ENCODE measurements at regions not wholly inside any gene's neighbourhood (a gene's known extent, or its start where the extent isn't known, plus 50 kb on each side); places are given as distances from the start of the nearest gene placed in this dataset.

GRCh38 chr4:173769568-173769967 lies 239.5 kb upstream of the HAND2 start:
- no peak overlapping the region for H3K27ac ChIP-seq (ENCODE audit: low read depth, low read length)
- RAD21 ChIA-PET (ENCODE audit: low non-redundant PET in 1 of 2, low total read pairs in 2 of 2, uncharacterized antibody in 2 of 2, unreplicated experiment in 2 of 2): no interaction called here
- no peaks in the 10 kb centered on the region for H3K9me2 ChIP-seq (ENCODE audit: insufficient read depth)
- H3K9me3 ChIP-seq (ENCODE audit: control insufficient read depth in 1 of 2, insufficient read depth in 1 of 2, low read depth in 1 of 2, low read length in 2 of 2): no peaks in the 10 kb centered on the region
- no peak overlapping the region for H3K4me3 ChIP-seq (replicated peaks in 1 of 2; ENCODE audit: low read depth in 1 of 2, low read length in 2 of 2)
- POLR2A ChIA-PET: no interaction called here
- no peaks in the 10 kb centered on the region for H3K4me1 ChIP-seq (ENCODE audit: control insufficient read depth in 1 of 2, insufficient read depth in 2 of 2, low read length in 2 of 2)
- no TSS peak for BruUV-seq (replicated peaks)
- TF ChIP-seq TCF7L2 (IDR thresholded peaks at IDR 0.05; ENCODE audit: borderline replicate concordance, extremely low read depth, insufficient read depth, insufficient read length): no peak
- TF ChIP-seq SRF (IDR thresholded peaks at IDR 0.05; ENCODE audit: low read depth): no peak
- no peak for TF ChIP-seq POLR2AphosphoS5 (IDR thresholded peaks at IDR 0.05; ENCODE audit: low read depth, low read length)
- TF ChIP-seq EZH2phosphoT487 (IDR thresholded peaks at IDR 0.05; ENCODE audit: borderline replicate concordance): no peak
- no peak for TF ChIP-seq SIN3A (IDR thresholded peaks at IDR 0.05; ENCODE audit: low read depth)
- TF ChIP-seq ATF3 (IDR thresholded peaks at IDR 0.05): no peak
- no peak for TF ChIP-seq FOSL1 (IDR thresholded peaks at IDR 0.05; ENCODE audit: low read depth)
- no peak for TF ChIP-seq MAX (IDR thresholded peaks at IDR 0.05)
- no peak for TF ChIP-seq ZBTB33 (IDR thresholded peaks at IDR 0.05; ENCODE audit: extremely low read depth, insufficient replicate concordance, low read length)
- no peak for TF ChIP-seq RAD21 (IDR thresholded peaks at IDR 0.05; ENCODE audit: low read depth)
- H4K20me1 ChIP-seq (ENCODE audit: insufficient read depth): no peaks in the 10 kb centered on the region
- no peak overlapping the region for H3K9ac ChIP-seq (ENCODE audit: low read length)
- CTCF ChIA-PET: no interaction called here
- H2AFZ ChIP-seq (ENCODE audit: low read depth, low read length, poor library complexity, severe bottlenecking): no peak overlapping the region
- no peaks in the 10 kb centered on the region for H3K79me2 ChIP-seq (ENCODE audit: insufficient read depth, low read length)
- H3K4me2 ChIP-seq (ENCODE audit: low read length): no peak overlapping the region
- H3K27me3 ChIP-seq (ENCODE audit: insufficient read depth, low read length): 0 out of 2 replicates have a peak, but pooled peaks cover 2% of the 10 kb centered on the region
- H3K36me3 ChIP-seq (ENCODE audit: control insufficient read depth in 1 of 2, insufficient read depth in 2 of 2, low read length in 2 of 2): no peaks in the 10 kb centered on the region
- intact Hi-C loops (cut with micrococcal nuclease): no loop called here
- no peak for ATAC-seq
- DNase-seq (ENCODE audit: low read depth, low spot score): no peak
